ENCODE measurements at regions not wholly inside any gene's neighbourhood (a gene's known extent, or its start where the extent isn't known, plus 50 kb on each side); places are given as distances from the start of the nearest gene placed in this dataset.

- Histone ChIP-seq H3K9me3 (ENCODE audit: low read depth, low read length, poor library complexity, severe bottlenecking) (no peaks in the 10 kb centered on the region), H3K4me3 (ENCODE audit: low read depth, low read length, poor library complexity, severe bottlenecking) (no peak overlapping the region), H3K4me1 (ENCODE audit: insufficient read depth, low read length, poor library complexity, severe bottlenecking) (no peaks in the 10 kb centered on the region), H3K27ac (ENCODE audit: low read depth, low read length, poor library complexity, severe bottlenecking) (no peak overlapping the region), H3K36me3 (ENCODE audit: insufficient read depth, low read length, poor library complexity, severe bottlenecking) (no peaks in the 10 kb centered on the region), H3K27me3 (replicated peaks; ENCODE audit: insufficient read depth, low read depth, low read length, poor library complexity) (no peaks in the 10 kb centered on the region)
- CTCF ChIA-PET, result no interaction called here
- BruUV-seq (replicated peaks), result no TSS peak
- DNase-seq (ENCODE audit: low spot score), result peak; percentile 15
- intact Hi-C loops (cut with micrococcal nuclease; ENCODE audit: unreplicated experiment), result no loop called here
- POLR2A ChIA-PET (ENCODE audit: low non-redundant PET), result no interaction called here
- TF ChIP-seq CTCF (conservative IDR thresholded peaks at IDR 0.05; ENCODE audit: low read depth, low read length), result no peak
- no peak for TF ChIP-seq EZH2 (IDR thresholded peaks at IDR 0.05; ENCODE audit: borderline replicate concordance, low read depth, low read length, poor library complexity, severe bottlenecking)
Measured at GRCh38 chr21:16169102-16169511, 439.3 kb downstream of the USP25 start.

- H3K4me3 ChIP-seq (ENCODE audit: low read depth, low read length, poor library complexity, severe bottlenecking), result no peak overlapping the region
- ChIA-PET CTCF (no interaction called here), POLR2A (ENCODE audit: low non-redundant PET) (no interaction called here)
- no TSS peak for BruUV-seq (replicated peaks)
- DNase-seq (ENCODE audit: low spot score), result no peak
- TF ChIP-seq EZH2 (IDR thresholded peaks at IDR 0.05; ENCODE audit: borderline replicate concordance, low read depth, low read length, poor library complexity, severe bottlenecking) (no peak), CTCF (conservative IDR thresholded peaks at IDR 0.05; ENCODE audit: low read depth, low read length) (no peak)
- intact Hi-C loops (cut with micrococcal nuclease; ENCODE audit: unreplicated experiment), result no loop called here
- H3K4me1 ChIP-seq (ENCODE audit: insufficient read depth, low read length, poor library complexity, severe bottlenecking), result no peaks in the 10 kb centered on the region
- no peaks in the 10 kb centered on the region for H3K27me3 ChIP-seq (replicated peaks; ENCODE audit: insufficient read depth, low read depth, low read length, poor library complexity)
- no peaks in the 10 kb centered on the region for H3K9me3 ChIP-seq (ENCODE audit: low read depth, low read length, poor library complexity, severe bottlenecking)
- H3K27ac ChIP-seq (ENCODE audit: low read depth, low read length, poor library complexity, severe bottlenecking), result no peak overlapping the region
- no peaks in the 10 kb centered on the region for H3K36me3 ChIP-seq (ENCODE audit: insufficient read depth, low read length, poor library complexity, severe bottlenecking)
Measured at GRCh38 chr21:16169779-16170178, 440.0 kb downstream of the USP25 start.

GRCh38 chr21:16176570-16176969 lies 446.8 kb downstream of the USP25 start:
- Histone ChIP-seq H3K27me3 (replicated peaks; ENCODE audit: insufficient read depth, low read depth, low read length, poor library complexity) (no peaks in the 10 kb centered on the region), H3K4me1 (ENCODE audit: insufficient read depth, low read length, poor library complexity, severe bottlenecking) (no peaks in the 10 kb centered on the region), H3K36me3 (ENCODE audit: insufficient read depth, low read length, poor library complexity, severe bottlenecking) (no peaks in the 10 kb centered on the region), H3K27ac (ENCODE audit: low read depth, low read length, poor library complexity, severe bottlenecking) (no peak overlapping the region), H3K9me3 (ENCODE audit: low read depth, low read length, poor library complexity, severe bottlenecking) (no peaks in the 10 kb centered on the region), H3K4me3 (ENCODE audit: low read depth, low read length, poor library complexity, severe bottlenecking) (no peak overlapping the region)
- TF ChIP-seq EZH2 (IDR thresholded peaks at IDR 0.05; ENCODE audit: borderline replicate concordance, low read depth, low read length, poor library complexity, severe bottlenecking), result no peak
- no peak for TF ChIP-seq CTCF (conservative IDR thresholded peaks at IDR 0.05; ENCODE audit: low read depth, low read length)
- DNase-seq (ENCODE audit: low spot score), result no peak
- ChIA-PET CTCF (no interaction called here), POLR2A (ENCODE audit: low non-redundant PET) (no interaction called here)
- no TSS peak for BruUV-seq (replicated peaks)
- intact Hi-C loops (cut with micrococcal nuclease; ENCODE audit: unreplicated experiment), result no loop called here

Measured in A673 (cell line).